DMS153 (cell line): ENCODE measurements at regions not wholly inside any gene's neighbourhood (a gene's known extent, or its start where the extent isn't known, plus 50 kb on each side); places are given as distances from the start of the nearest gene placed in this dataset.

Experiments used
- DNase-seq: peaks from one replicate; lab custom pipeline; 2025; lab: John Stamatoyannopoulos, UW

GRCh38 chr1:72649991-72650390 lies 367.7 kb upstream of the NEGR1 start:
- no peak for DNase-seq

GRCh38 chr1:72649211-72649888 lies 367.0 kb upstream of the NEGR1 start:
- DNase-seq = no peak

GRCh38 chr1:72648465-72648864 lies 366.1 kb upstream of the NEGR1 start:
- no peak for DNase-seq

- no peak for DNase-seq
Observed at GRCh38 chr1:72643142-72643541, 360.8 kb upstream of the NEGR1 start.

GRCh38 chr1:72637593-72637992 lies 355.3 kb upstream of the NEGR1 start:
- peak; percentile 39 for DNase-seq

GRCh38 chr1:72636631-72637030 lies 354.3 kb upstream of the NEGR1 start:
- DNase-seq = peak; percentile 39

GRCh38 chr1:72635719-72636118 lies 353.4 kb upstream of the NEGR1 start:
- no peak for DNase-seq

GRCh38 chr1:72634946-72635345 lies 352.6 kb upstream of the NEGR1 start:
- DNase-seq = peak; percentile 9

GRCh38 chr1:72631449-72631848 lies 349.1 kb upstream of the NEGR1 start:
- no peak for DNase-seq

- no peak for DNase-seq
Observed at GRCh38 chr1:72623299-72623708, 341.0 kb upstream of the NEGR1 start.

- DNase-seq = no peak
Observed at GRCh38 chr1:72620453-72620852, 338.1 kb upstream of the NEGR1 start.

- DNase-seq = no peak
Observed at GRCh38 chr1:72606216-72606810, 324.0 kb upstream of the NEGR1 start.

- DNase-seq = no peak
Observed at GRCh38 chr1:72601035-72601674, 318.8 kb upstream of the NEGR1 start.

GRCh38 chr1:72586023-72586685 lies 303.8 kb upstream of the NEGR1 start:
- no peak for DNase-seq

GRCh38 chr1:72579629-72580028 lies 297.3 kb upstream of the NEGR1 start:
- no peak for DNase-seq

GRCh38 chr1:72570815-72571214 lies 288.5 kb upstream of the NEGR1 start:
- DNase-seq = no peak

- no peak for DNase-seq
Observed at GRCh38 chr1:72568113-72568512, 285.8 kb upstream of the NEGR1 start.

GRCh38 chr1:72567521-72567920 lies 285.2 kb upstream of the NEGR1 start:
- DNase-seq = no peak

- DNase-seq = no peak
Observed at GRCh38 chr1:72564749-72565148, 282.4 kb upstream of the NEGR1 start.

GRCh38 chr1:72557446-72558049 lies 275.2 kb upstream of the NEGR1 start:
- DNase-seq = peak; percentile 38

GRCh38 chr1:72547412-72547811 lies 265.1 kb upstream of the NEGR1 start:
- no peak for DNase-seq

- DNase-seq = no peak
Observed at GRCh38 chr1:72540674-72541073, 258.3 kb upstream of the NEGR1 start.

GRCh38 chr1:72535470-72535869 lies 253.1 kb upstream of the NEGR1 start:
- no peak for DNase-seq
